GM12865 (cell line): ENCODE measurements at regions not wholly inside any gene's neighbourhood (a gene's known extent, or its start where the extent isn't known, plus 50 kb on each side); places are given as distances from the start of the nearest gene placed in this dataset.

Experiments
- DNase-seq: peaks from one replicate; pipeline ENCODE4 v3.0.0; 2010; ENCODE audit warnings: low read depth
- H3K4me3 ChIP-seq: 2 replicates; pipeline ENCODE4 v1.5.1; 2011; ENCODE audit warnings: mild to moderate bottlenecking, low read depth, low read length, control low read depth
- CTCF ChIP-seq: IDR thresholded peaks from 2 replicates; pipeline ENCODE4 v1.5.1; 2011; ENCODE audit warnings: low read length, control low read depth, low read depth, inconsistent platforms; ENCODE audit not compliant: insufficient read depth; ENCODE audit errors: missing control alignments

GRCh38 chr10:55273946-55274345, 472.9 kb upstream of the PCDH15 start:
- no peak overlapping the region for H3K4me3 ChIP-seq
- no peak for TF ChIP-seq CTCF
- no peak for DNase-seq

GRCh38 chr10:55272886-55273285, 471.9 kb upstream of the PCDH15 start:
- no peak for DNase-seq
- no peak overlapping the region for H3K4me3 ChIP-seq
- no peak for TF ChIP-seq CTCF

GRCh38 chr10:55266797-55267196, 465.8 kb upstream of the PCDH15 start:
- DNase-seq = no peak
- TF ChIP-seq CTCF = no peak
- no peak overlapping the region for H3K4me3 ChIP-seq

GRCh38 chr10:55263327-55263726, 462.3 kb upstream of the PCDH15 start:
- no peak for TF ChIP-seq CTCF
- no peak overlapping the region for H3K4me3 ChIP-seq
- no peak for DNase-seq

- no peak for DNase-seq
- no peak overlapping the region for H3K4me3 ChIP-seq
- TF ChIP-seq CTCF = no peak
Measured at GRCh38 chr10:55242544-55242943, 441.5 kb upstream of the PCDH15 start.

- DNase-seq = no peak
- TF ChIP-seq CTCF = no peak
- H3K4me3 ChIP-seq = no peak overlapping the region
Measured at GRCh38 chr10:55237462-55237861, 436.4 kb upstream of the PCDH15 start.

GRCh38 chr10:55233505-55233904, 432.5 kb upstream of the PCDH15 start:
- peak overlapping the region; percentile 8; the same call in 1 of the 2 replicates for H3K4me3 ChIP-seq
- DNase-seq = peak; percentile 11
- no peak for TF ChIP-seq CTCF
